Muscle layer of duodenum (tissue), 2 donors: ENCODE measurements at regions not wholly inside any gene's neighbourhood (a gene's known extent, or its start where the extent isn't known, plus 50 kb on each side); places are given as distances from the start of the nearest gene placed in this dataset.

Experiments used
- H3K27ac ChIP-seq: one replicate; pipeline ENCODE4 v1.7.0; 2013; ENCODE audit warnings: mild to moderate bottlenecking, low read length
- H3K27me3 ChIP-seq: one replicate; pipeline ENCODE4 v1.7.0; 2013; ENCODE audit warnings: low read depth, mild to moderate bottlenecking, control low read depth, low read length
- H3K36me3 ChIP-seq, 2 donors: one replicate each; pipeline ENCODE4 v1.7.0; 2013; ENCODE audit warnings: low read length in 2 of 2, control low read depth in 1 of 2, mild to moderate bottlenecking in 1 of 2; ENCODE audit not compliant: insufficient read depth in 2 of 2, control insufficient read depth in 1 of 2
- H3K4me1 ChIP-seq, 2 donors: one replicate each; pipeline ENCODE4 v1.7.0; 2013; ENCODE audit warnings: low read length in 2 of 2, mild to moderate bottlenecking in 2 of 2, control low read depth in 1 of 2, moderate library complexity in 1 of 2; ENCODE audit not compliant: insufficient read depth in 2 of 2, control insufficient read depth in 1 of 2
- H3K4me3 ChIP-seq, 2 donors: one replicate each; pipeline ENCODE4 v1.7.0; 2013; ENCODE audit warnings: low read length in 2 of 2, low read depth in 1 of 2, mild to moderate bottlenecking in 1 of 2
- H3K9me3 ChIP-seq, 2 donors: one replicate each; pipeline ENCODE4 v1.7.0; 2013; ENCODE audit warnings: low read length in 2 of 2, control low read depth in 1 of 2, mild to moderate bottlenecking in 1 of 2; ENCODE audit not compliant: control insufficient read depth in 1 of 2
- donor health status: healthy.

- H3K27ac ChIP-seq, result no peak overlapping the region
Observed at GRCh38 chr1:208803011-208803811, 559.0 kb upstream of the PLXNA2 start.

GRCh38 chr1:208807446-208808127 lies 563.4 kb upstream of the PLXNA2 start:
- Histone ChIP-seq H3K27me3 (no peaks in the 10 kb centered on the region), H3K4me3 (no peak overlapping the region), H3K9me3 (no peaks in the 10 kb centered on the region), H3K27ac (no peak overlapping the region), H3K36me3 (no peaks in the 10 kb centered on the region), H3K4me1 (no peaks in the 10 kb centered on the region)

More at GRCh38 chr1:208803011-208803811, 559.0 kb upstream of the PLXNA2 start:
- Histone ChIP-seq H3K4me3 (no peak overlapping the region), H3K27me3 (no peaks in the 10 kb centered on the region), H3K9me3 (no peaks in the 10 kb centered on the region), H3K36me3 (no peaks in the 10 kb centered on the region), H3K4me1 (no peaks in the 10 kb centered on the region)

GRCh38 chr1:208808301-208808700 lies 564.1 kb upstream of the PLXNA2 start:
- Histone ChIP-seq H3K27me3 (no peaks in the 10 kb centered on the region), H3K4me3 (no peak overlapping the region), H3K4me1 (no peaks in the 10 kb centered on the region), H3K27ac (no peak overlapping the region), H3K9me3 (no peaks in the 10 kb centered on the region), H3K36me3 (no peaks in the 10 kb centered on the region)

DNA sequence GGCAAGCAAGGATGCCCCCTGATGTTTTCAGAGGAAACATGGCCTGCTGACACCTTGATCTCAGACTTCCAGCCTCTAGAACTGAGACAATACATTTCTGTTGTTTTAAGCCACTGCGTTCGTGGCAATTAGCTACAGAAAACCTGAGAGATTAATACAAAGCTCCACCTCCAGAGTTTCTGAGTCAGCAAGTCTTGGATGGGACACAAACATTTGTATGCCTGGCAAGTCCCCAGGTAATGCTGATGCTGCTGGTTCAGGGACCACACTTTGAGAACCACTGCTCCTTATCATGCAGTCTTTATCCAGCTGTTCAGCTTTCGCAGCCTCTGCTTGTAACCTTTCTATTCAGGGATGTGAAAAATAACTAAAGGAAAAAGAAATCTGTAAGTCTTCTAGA lies 565.7 kb upstream of the PLXNA2 start:
- Histone ChIP-seq H3K27me3 (no peaks in the 10 kb centered on the region), H3K27ac (no peak overlapping the region), H3K4me3 (no peak overlapping the region), H3K4me1 (no peaks in the 10 kb centered on the region), H3K9me3 (no peaks in the 10 kb centered on the region), H3K36me3 (no peaks in the 10 kb centered on the region)

GRCh38 chr1:208818770-208819445 lies 574.7 kb upstream of the PLXNA2 start:
- Histone ChIP-seq H3K27ac (no peak overlapping the region), H3K4me3 (no peak overlapping the region), H3K27me3 (no peaks in the 10 kb centered on the region), H3K4me1 (no peaks in the 10 kb centered on the region), H3K36me3 (no peaks in the 10 kb centered on the region), H3K9me3 (no peaks in the 10 kb centered on the region)

- no peaks in the 10 kb centered on the region for H3K27me3 ChIP-seq
- no peak overlapping the region for H3K4me3 ChIP-seq
- H3K4me1 ChIP-seq, result no peaks in the 10 kb centered on the region
- H3K9me3 ChIP-seq, result no peaks in the 10 kb centered on the region
- no peaks in the 10 kb centered on the region for H3K36me3 ChIP-seq
- H3K27ac ChIP-seq, result no peak overlapping the region
Observed at GRCh38 chr1:208820580-208821212, 576.5 kb upstream of the PLXNA2 start.

DNA sequence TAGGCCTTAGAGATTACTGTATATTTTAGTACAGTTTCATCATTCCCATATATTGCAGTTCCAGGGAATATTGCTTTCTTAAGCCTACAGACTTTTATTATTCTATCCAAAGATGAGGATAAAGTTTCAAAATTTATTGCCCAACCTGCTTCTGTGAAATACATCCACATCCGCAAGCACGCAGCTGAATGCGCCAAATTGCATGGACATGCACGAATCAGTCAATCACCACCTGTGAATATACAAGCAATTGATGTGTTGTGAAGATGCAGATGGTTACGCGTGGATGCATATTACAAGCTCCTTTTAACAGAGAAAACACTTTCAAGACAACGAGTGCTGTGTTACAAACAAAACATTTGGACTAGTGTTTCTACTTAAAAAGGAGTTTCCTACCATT lies 577.8 kb upstream of the PLXNA2 start:
- no peaks in the 10 kb centered on the region for H3K27me3 ChIP-seq
- H3K36me3 ChIP-seq, result no peaks in the 10 kb centered on the region
- no peaks in the 10 kb centered on the region for H3K4me1 ChIP-seq
- no peak overlapping the region for H3K4me3 ChIP-seq
- no peak overlapping the region for H3K27ac ChIP-seq
- no peaks in the 10 kb centered on the region for H3K9me3 ChIP-seq

DNA sequence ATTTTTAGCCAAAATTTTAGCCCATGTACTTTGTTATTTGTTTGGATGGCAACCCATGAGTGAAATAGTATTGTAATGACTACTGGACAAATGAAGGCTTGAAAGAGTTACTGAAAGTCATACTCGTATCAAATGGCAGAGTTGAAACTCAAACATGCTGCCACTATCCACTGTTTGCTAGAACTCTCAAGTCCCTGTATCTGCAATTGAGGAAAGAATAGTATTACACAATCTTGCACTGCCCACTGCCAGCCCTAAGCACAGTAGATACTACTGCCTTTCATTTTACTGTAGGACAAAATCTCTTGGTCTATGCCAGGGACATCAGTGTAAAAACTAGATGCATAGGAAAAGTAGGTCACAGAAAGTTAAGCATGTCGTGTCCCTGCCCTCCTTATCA lies 581.1 kb upstream of the PLXNA2 start:
- Histone ChIP-seq H3K27me3 (no peaks in the 10 kb centered on the region), H3K27ac (no peak overlapping the region), H3K4me1 (no peaks in the 10 kb centered on the region), H3K9me3 (no peaks in the 10 kb centered on the region), H3K36me3 (no peaks in the 10 kb centered on the region), H3K4me3 (no peak overlapping the region)

DNA sequence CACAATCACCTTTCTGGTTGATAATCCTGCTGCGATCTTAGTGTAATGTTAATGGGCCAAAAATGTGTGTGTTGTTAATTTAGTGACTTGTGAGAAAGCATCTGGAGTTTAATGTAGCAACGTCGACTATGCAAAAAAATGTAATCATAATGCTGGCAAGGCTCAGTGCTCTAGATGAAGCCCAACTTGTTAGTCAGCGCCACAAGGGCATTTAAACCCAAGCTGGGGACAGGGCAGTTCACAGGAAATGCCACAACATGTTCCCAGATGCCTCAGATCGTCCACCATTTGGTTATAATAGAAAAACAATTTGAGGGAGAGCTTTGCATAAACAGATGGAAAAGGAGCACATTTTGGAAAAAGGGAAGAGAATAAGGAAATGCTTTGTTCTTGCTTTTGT lies 585.4 kb upstream of the PLXNA2 start:
- H3K9me3 ChIP-seq, result no peaks in the 10 kb centered on the region
- no peaks in the 10 kb centered on the region for H3K36me3 ChIP-seq
- H3K27ac ChIP-seq, result no peak overlapping the region
- H3K27me3 ChIP-seq, result no peaks in the 10 kb centered on the region
- H3K4me3 ChIP-seq, result no peak overlapping the region
- peaks cover 0 to under 1% of the 10 kb centered on the region in 2 donors for H3K4me1 ChIP-seq

- Histone ChIP-seq H3K27ac (peak overlapping the region; percentile 37), H3K27me3 (no peaks in the 10 kb centered on the region), H3K4me3 (no peak overlapping the region), H3K9me3 (no peaks in the 10 kb centered on the region), H3K36me3 (no peaks in the 10 kb centered on the region), H3K4me1 (peaks cover 0 to 8% of the 10 kb centered on the region in 2 donors)
Observed at GRCh38 chr1:208834381-208835096, 590.4 kb upstream of the PLXNA2 start.

- H3K36me3 ChIP-seq, result no peaks in the 10 kb centered on the region
- no peak overlapping the region for H3K4me3 ChIP-seq
- H3K4me1 ChIP-seq, result peaks cover 0 to 8% of the 10 kb centered on the region in 2 donors
- no peaks in the 10 kb centered on the region for H3K27me3 ChIP-seq
- no peak overlapping the region for H3K27ac ChIP-seq
- no peaks in the 10 kb centered on the region for H3K9me3 ChIP-seq
Observed at GRCh38 chr1:208835097-208835463, 590.9 kb upstream of the PLXNA2 start.
